K562 (cell line): ENCODE measurements at regions not wholly inside any gene's neighbourhood (a gene's known extent, or its start where the extent isn't known, plus 50 kb on each side); places are given as distances from the start of the nearest gene placed in this dataset.

Source experiments
- ATAC-seq: fragments of 200-7000 bp; cut with Tn5 transposase; 3 replicates; pipeline ENCODE4 v1.9.1; 2020; ENCODE audit warnings: moderate library complexity
- BruUV-seq: library from RNA; stranded (reverse); fragments of 400-500 nt; replicated peaks from 2 replicates; lab custom pipeline; 2021; lab: Mats Ljungman, UMichigan
- CTCF ChIA-PET: fragments of 300-600 bp; formaldehyde crosslinking; extraction: SDS; loops from one replicate; lab custom pipeline; 2021; ENCODE audit warnings: low intra/inter-chr PET ratio; lab: Yijun Ruan, JAX
- POLR2A ChIA-PET: fragments of 300-600, 350-650 bp; sonication (Branson Sonifier 250); formaldehyde crosslinking; extraction: SDS; loops from one replicate; lab custom pipeline; 2021; ENCODE audit warnings: antibody characterized with exemption, inconsistent platforms; lab: Yijun Ruan, JAX
- DNase-seq, 4 experiments: peaks; one replicate each; pipeline versions ENCODE4 v3.0.0 to v3.0.0-alpha.2; 2011 to 2018; ENCODE audit warnings: low spot score in 3 of 4, mixed read lengths in 3 of 4; ENCODE audit errors: extremely low read depth in 1 of 4
- FAIRE-seq: peaks from 2 replicates; lab custom pipeline; 2011; peaks lifted over from hg19 to GRCh38; lab: Jason Lieb, UNC
- H2AFZ ChIP-seq: 2 replicates; pipeline ENCODE4 v1.6.0; 2011; ENCODE audit warnings: low read depth, low read length, control low read depth, inconsistent platforms
- H3K27ac ChIP-seq: fragments of 200-600 bp; 3 replicates; pipeline ENCODE4 v1.8.0; 2011; ENCODE audit warnings: low read depth, mild to moderate bottlenecking, control low read depth, inconsistent platforms, low read length, moderate library complexity, mixed read lengths; ENCODE audit errors: extremely low read depth
- H3K27me3 ChIP-seq, 2 experiments: fragments of 300-600 bp in 1 of 2; 2 replicates in 1 of 2; 3 replicates in 1 of 2; pipeline versions ENCODE4 v1.6.0 to v1.8.0; 2011; ENCODE audit warnings: inconsistent platforms in 2 of 2, low read length in 2 of 2, mild to moderate bottlenecking in 1 of 2, mixed read lengths in 1 of 2, moderate library complexity in 1 of 2; ENCODE audit not compliant: control insufficient read depth in 2 of 2, insufficient read depth in 2 of 2
- H3K36me3 ChIP-seq: fragments of 300-600 bp; 3 replicates; pipeline ENCODE4 v1.8.0; 2011; ENCODE audit warnings: mild to moderate bottlenecking, low read length, inconsistent platforms; ENCODE audit not compliant: control insufficient read depth, insufficient read depth
- H3K4me1 ChIP-seq, 2 experiments: fragments of 200-600 bp in 1 of 2; replicated peaks in 1 of 2; 2 replicates in 1 of 2; 3 replicates in 1 of 2; pipeline versions ENCODE4 v1.5.1 to v1.8.0; 2011; ENCODE audit warnings: inconsistent platforms in 2 of 2, low read length in 2 of 2, mild to moderate bottlenecking in 1 of 2, mixed read lengths in 1 of 2, moderate library complexity in 1 of 2; ENCODE audit not compliant: control insufficient read depth in 2 of 2, insufficient read depth in 2 of 2
- H3K4me2 ChIP-seq: 2 replicates; pipeline ENCODE4 v1.6.1; 2011; ENCODE audit warnings: low read length, control low read depth, inconsistent platforms, mixed read lengths; ENCODE audit not compliant: insufficient read depth
- H3K4me3 ChIP-seq: fragments of 200-600 bp; sonication (generic), shearing (Covaris generic); 2 replicates; pipeline ENCODE4 v1.5.1; 2016; ENCODE audit warnings: control low read depth, inconsistent platforms
- H3K79me2 ChIP-seq: fragments of 200-600 bp; 3 replicates; pipeline ENCODE4 v1.8.0; 2011; ENCODE audit warnings: low read length, inconsistent platforms; ENCODE audit not compliant: control insufficient read depth, insufficient read depth
- H3K9ac ChIP-seq, 2 experiments: 2 replicates each; pipeline versions ENCODE4 v1.6.0 to v1.6.1; 2011; ENCODE audit warnings: low read depth in 2 of 2, low read length in 2 of 2, control low read depth in 1 of 2, inconsistent platforms in 1 of 2, mild to moderate bottlenecking in 1 of 2, mixed read lengths in 1 of 2; ENCODE audit not compliant: insufficient read depth in 1 of 2
- H3K9me1 ChIP-seq: one replicate; pipeline ENCODE4 v1.6.0; 2011; ENCODE audit warnings: inconsistent platforms, mild to moderate bottlenecking, low read length, moderate library complexity; ENCODE audit not compliant: control insufficient read depth, insufficient read depth
- H3K9me3 ChIP-seq: replicated peaks from 2 replicates; pipeline ENCODE4 v1.5.1; 2011; ENCODE audit warnings: low read depth, low read length, inconsistent platforms; ENCODE audit not compliant: control insufficient read depth, insufficient read depth
- H4K20me1 ChIP-seq: replicated peaks from 2 replicates; pipeline ENCODE4 v1.6.1; 2011; ENCODE audit warnings: low read length, inconsistent platforms, mixed read lengths; ENCODE audit not compliant: control insufficient read depth, insufficient read depth
- CBX3 ChIP-seq, 2 experiments: IDR thresholded peaks; 1 replicate in 1 of 2; 2 replicates in 1 of 2; pipeline ENCODE4 v1.6.1; 2012; ENCODE audit warnings: inconsistent platforms in 2 of 2, low read length in 2 of 2, borderline replicate concordance in 1 of 2, control low read depth in 1 of 2
- CEBPB ChIP-seq: fragments of 450-650 bp; IDR thresholded peaks from 2 replicates; pipeline ENCODE4 v1.6.1; 2016; ENCODE audit warnings: missing genetic modification characterization, missing compliant biosample characterization
- CEBPG ChIP-seq, 3 experiments: fragments of 200-800 bp in 1 of 3; sonication (Bioruptor generic) in 1 of 3; sonication (generic) in 1 of 3; formaldehyde crosslinking in 1 of 3; IDR thresholded peaks in 2 of 3; conservative IDR thresholded peaks in 1 of 3; 2 replicates each; pipeline versions ENCODE4 v1.6.1 to v1.8.0; 2016 to 2022; ENCODE audit warnings: missing compliant biosample characterization in 2 of 3, missing genetic modification characterization in 2 of 3, mild to moderate bottlenecking in 1 of 3, missing genetic modification reagents in 1 of 3
- GTF2A2 ChIP-seq: IDR thresholded peaks from 2 replicates; pipeline ENCODE4 v1.6.1; 2016; ENCODE audit warnings: mild to moderate bottlenecking, missing genetic modification characterization, missing compliant biosample characterization
- MYC ChIP-seq, 2 experiments: fragments of 250-450 bp in 1 of 2; sonication (Bioruptor Pico) in 1 of 2; IDR thresholded peaks; 2 replicates each; pipeline versions ENCODE4 v1.5.1 to v1.6.1; 2012 to 2021; ENCODE audit warnings: low read depth in 2 of 2, borderline replicate concordance in 1 of 2, improper control_type of control experiment in 1 of 2, low read length in 1 of 2, mild to moderate bottlenecking in 1 of 2, moderate library complexity in 1 of 2
- POLR2A ChIP-seq: fragments of 450-650 bp; conservative IDR thresholded peaks from 2 replicates; pipeline ENCODE4 v1.6.1; 2016
- ZNF121 ChIP-seq: sonication (generic); formaldehyde crosslinking; conservative IDR thresholded peaks from 2 replicates; pipeline ENCODE4 v1.8.0; 2022; ENCODE audit warnings: missing genetic modification reagents
- WGBS: fragments of 100-300 bp; shearing (Covaris generic); methylation state at CpG from one replicate; pipeline ENCODE4 v1.1.6; 2016; ENCODE audit warnings: low coverage, mixed read lengths; ENCODE audit not compliant: insufficient coverage; ENCODE audit errors: missing lambda C conversion rate; 5-methylcytosine and 5-hydroxymethylcytosine counted together
- in situ Hi-C: fragments of 300-500 bp; cut with MboI; formaldehyde crosslinking; loops from 4 replicates; pipeline ENCODE4 v1.15.0; 2018; ENCODE audit warnings: inconsistent platforms, mixed read lengths
- intact Hi-C: fragments of 100-400 bp; cut with micrococcal nuclease; formaldehyde crosslinking; loops from 2 replicates; pipeline ENCODE4 v1.14.2; 2022
- TF ChIP-seq, protein P1 (sequence below): conservative IDR thresholded peaks from 2 replicates; pipeline ENCODE4 v1.6.1; 2011; ENCODE audit warnings: low read depth, mild to moderate bottlenecking, low read length; ENCODE audit not compliant: control insufficient read depth
- TF ChIP-seq, protein P2 (sequence below): fragments of 450-650 bp; IDR thresholded peaks from 2 replicates; pipeline ENCODE4 v1.6.1; 2016; ENCODE audit warnings: missing biosample characterization, missing genetic modification characterization

DNA sequence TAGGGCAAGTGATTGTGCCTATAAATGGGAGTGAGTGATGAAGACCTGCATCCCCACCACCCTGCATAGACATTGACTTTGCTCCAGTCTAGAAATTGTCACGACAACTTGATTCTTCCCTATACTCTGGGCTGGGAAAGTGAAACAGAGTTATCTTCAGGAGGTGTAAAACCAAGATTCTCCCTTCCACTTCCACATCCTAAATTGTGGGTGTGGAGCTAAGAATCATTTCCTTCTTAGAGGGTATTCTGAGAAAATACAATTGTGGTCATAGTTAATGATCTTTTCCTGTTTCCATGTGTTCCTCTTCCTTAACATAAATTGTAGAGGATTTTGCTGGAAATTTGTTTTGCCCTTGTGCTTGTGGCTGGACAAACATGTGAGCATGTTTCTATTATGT is 96.8 kb upstream of the PJA2 start:
- Histone ChIP-seq H3K9me1 (no peaks in the 10 kb centered on the region), H4K20me1 (no peaks in the 10 kb centered on the region), H3K27ac (no peak overlapping the region), H3K27me3 (no peaks in the 10 kb centered on the region), H3K4me2 (no peak overlapping the region), H3K4me3 (no peak overlapping the region), H3K9ac (no peak overlapping the region), H3K9me3 (no peaks in the 10 kb centered on the region), H2AFZ (no peak overlapping the region), H3K4me1 (no peaks in the 10 kb centered on the region; a peak in 1 of 5 replicates), H3K79me2 (no peaks in the 10 kb centered on the region), H3K36me3 (no peaks in the 10 kb centered on the region)
- in situ Hi-C loops, result no loop called here
- ChIA-PET POLR2A (no interaction called here), CTCF (no interaction called here)
- no peak for DNase-seq
- no peak for TF ChIP-seq GTF2A2
- TF ChIP-seq, protein P1, sequence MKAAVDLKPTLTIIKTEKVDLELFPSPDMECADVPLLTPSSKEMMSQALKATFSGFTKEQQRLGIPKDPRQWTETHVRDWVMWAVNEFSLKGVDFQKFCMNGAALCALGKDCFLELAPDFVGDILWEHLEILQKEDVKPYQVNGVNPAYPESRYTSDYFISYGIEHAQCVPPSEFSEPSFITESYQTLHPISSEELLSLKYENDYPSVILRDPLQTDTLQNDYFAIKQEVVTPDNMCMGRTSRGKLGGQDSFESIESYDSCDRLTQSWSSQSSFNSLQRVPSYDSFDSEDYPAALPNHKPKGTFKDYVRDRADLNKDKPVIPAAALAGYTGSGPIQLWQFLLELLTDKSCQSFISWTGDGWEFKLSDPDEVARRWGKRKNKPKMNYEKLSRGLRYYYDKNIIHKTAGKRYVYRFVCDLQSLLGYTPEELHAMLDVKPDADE, result no peak
- no peak for ATAC-seq
- BruUV-seq, result no TSS peak
- intact Hi-C loops, result no loop called here
- 6% methylated on average over 1 of the region's 1 CpG for WGBS
- no peak for FAIRE-seq

DNA sequence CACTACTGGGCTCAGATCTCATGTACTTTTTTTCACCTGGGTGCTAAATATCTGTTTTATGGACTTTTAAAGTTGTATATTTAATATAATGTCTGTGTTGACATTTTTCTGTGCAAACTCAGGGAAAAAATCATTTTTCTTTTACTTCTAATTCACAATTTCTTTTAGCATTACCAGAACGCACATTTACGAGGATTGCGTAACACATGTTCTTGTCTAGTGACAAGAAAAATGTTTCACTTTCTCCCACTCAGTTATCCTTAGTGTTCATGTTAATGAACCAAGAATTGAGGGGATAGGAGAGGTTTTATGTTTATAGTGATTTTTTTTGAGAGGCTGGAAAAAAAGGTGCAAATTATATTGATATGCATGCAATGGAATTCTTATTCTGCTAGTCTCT is 86.3 kb upstream of the PJA2 start:
- H3K4me1 ChIP-seq, result no peaks in the 10 kb centered on the region
- no peaks in the 10 kb centered on the region for H4K20me1 ChIP-seq
- in situ Hi-C loops (no loop called here), intact Hi-C loops (loop anchor here (10.0 kb wide), 1 partner anchor 189 kb away; the partner anchor contains the start of gene MAN2A1)
- no peak overlapping the region for H3K4me3 ChIP-seq
- H2AFZ ChIP-seq, result no peak overlapping the region
- BruUV-seq, result no TSS peak
- ChIA-PET CTCF (no interaction called here), POLR2A (no interaction called here)
- no peak for FAIRE-seq
- no peak overlapping the region for H3K9ac ChIP-seq
- 16% methylated on average over 3 of the region's 3 CpGs for WGBS
- H3K9me1 ChIP-seq, result no peaks in the 10 kb centered on the region
- no peaks in the 10 kb centered on the region for H3K36me3 ChIP-seq
- peaks cover 2 to 9% of the 10 kb centered on the region in 2 experiments; a peak in 2 of 5 replicates for H3K27me3 ChIP-seq
- no peaks in the 10 kb centered on the region for H3K9me3 ChIP-seq
- no peak overlapping the region for H3K27ac ChIP-seq
- DNase-seq, result no peak
- H3K4me2 ChIP-seq, result no peak overlapping the region
- H3K79me2 ChIP-seq, result no peaks in the 10 kb centered on the region
- ATAC-seq, result no peak
- TF ChIP-seq, protein P2, sequence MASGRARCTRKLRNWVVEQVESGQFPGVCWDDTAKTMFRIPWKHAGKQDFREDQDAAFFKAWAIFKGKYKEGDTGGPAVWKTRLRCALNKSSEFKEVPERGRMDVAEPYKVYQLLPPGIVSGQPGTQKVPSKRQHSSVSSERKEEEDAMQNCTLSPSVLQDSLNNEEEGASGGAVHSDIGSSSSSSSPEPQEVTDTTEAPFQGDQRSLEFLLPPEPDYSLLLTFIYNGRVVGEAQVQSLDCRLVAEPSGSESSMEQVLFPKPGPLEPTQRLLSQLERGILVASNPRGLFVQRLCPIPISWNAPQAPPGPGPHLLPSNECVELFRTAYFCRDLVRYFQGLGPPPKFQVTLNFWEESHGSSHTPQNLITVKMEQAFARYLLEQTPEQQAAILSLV (tag), result 0 out of 2 replicates have a peak, but pooled peaks have one; percentile 34
- TF ChIP-seq CBX3 (IDR thresholded peaks at IDR 0.05; ENCODE audit: borderline replicate concordance in 1 of 2, low read length in 2 of 2), result no peak
- peak; percentile 93 for TF ChIP-seq CEBPB
- TF ChIP-seq ZNF121 (CRISPR knock-in tag), result no peak
- TF ChIP-seq MYC (IDR thresholded peaks at IDR 0.05; ENCODE audit: low read depth, low read length), result no peak
- no peak for TF ChIP-seq MYC (CRISPR knock-in tag; IDR thresholded peaks at IDR 0.05; ENCODE audit: borderline replicate concordance, low read depth)
- no peak for TF ChIP-seq CEBPG (CRISPR knock-in tag; IDR thresholded peaks at IDR 0.05)
- TF ChIP-seq CEBPG (tag; conservative IDR thresholded peaks at IDR 0.05 in 1 of 2, IDR thresholded peaks at IDR 0.05 in 1 of 2), result peak; percentile 75 to 98
- no peak for TF ChIP-seq POLR2A
